Type B pancreatic cell (in vitro differentiated cells): ENCODE measurements at regions not wholly inside any gene's neighbourhood (a gene's known extent, or its start where the extent isn't known, plus 50 kb on each side); places are given as distances from the start of the nearest gene placed in this dataset.

Experiments
- DNase-seq: peaks from one replicate; pipeline ENCODE4 v3.0.0; 2021; ENCODE audit warnings: mixed read lengths; ENCODE audit not compliant: unreplicated experiment; ENCODE audit errors: extremely low spot score
- H3K27ac Mint-ChIP-seq: 2 replicates; pipeline ENCODE4 v1.8.0; 2021; ENCODE audit warnings: mild to moderate bottlenecking, mixed read lengths
- H3K27me3 Mint-ChIP-seq: 2 replicates; pipeline ENCODE4 v1.8.0; 2021; ENCODE audit warnings: mixed read lengths
- H3K36me3 Mint-ChIP-seq: 2 replicates; pipeline ENCODE4 v1.8.0; 2021; ENCODE audit warnings: mixed read lengths
- H3K4me1 Mint-ChIP-seq: one replicate; pipeline ENCODE4 v1.8.0; 2021; ENCODE audit warnings: mixed read lengths; ENCODE audit not compliant: unreplicated experiment
- H3K4me3 Mint-ChIP-seq: 2 replicates; pipeline ENCODE4 v1.8.0; 2021; ENCODE audit warnings: mild to moderate bottlenecking, mixed read lengths
- H3K9me3 Mint-ChIP-seq: 2 replicates; pipeline ENCODE4 v1.8.0; 2021; ENCODE audit warnings: mixed read lengths
- TF ChIP-seq, protein P1 (sequence below): fragments of 200-600 bp; sonication (generic); conservative IDR thresholded peaks from 2 replicates; pipeline ENCODE4 v1.5.0; 2021; ENCODE audit warnings: antibody characterized with exemption, mild to moderate bottlenecking

DNA sequence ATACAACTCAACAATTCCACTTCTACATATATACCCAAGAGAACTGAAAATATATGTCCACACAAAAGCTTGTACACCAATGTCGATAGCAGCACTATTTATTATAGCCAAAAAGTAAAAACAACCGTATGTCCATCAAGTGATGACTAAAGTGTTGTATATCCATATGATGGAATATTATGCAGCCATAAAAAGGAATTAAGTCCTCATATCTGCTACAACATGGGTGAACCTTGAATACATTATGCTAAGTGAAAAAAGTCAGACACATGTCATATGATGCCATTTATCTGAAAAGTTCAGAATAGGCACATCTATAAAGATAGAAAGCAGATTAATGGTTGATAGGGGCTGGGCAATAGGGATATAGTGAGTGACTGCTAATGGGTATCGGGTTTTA lies 204.5 kb downstream of the KCNRG start:
- TF ChIP-seq, protein P1, sequence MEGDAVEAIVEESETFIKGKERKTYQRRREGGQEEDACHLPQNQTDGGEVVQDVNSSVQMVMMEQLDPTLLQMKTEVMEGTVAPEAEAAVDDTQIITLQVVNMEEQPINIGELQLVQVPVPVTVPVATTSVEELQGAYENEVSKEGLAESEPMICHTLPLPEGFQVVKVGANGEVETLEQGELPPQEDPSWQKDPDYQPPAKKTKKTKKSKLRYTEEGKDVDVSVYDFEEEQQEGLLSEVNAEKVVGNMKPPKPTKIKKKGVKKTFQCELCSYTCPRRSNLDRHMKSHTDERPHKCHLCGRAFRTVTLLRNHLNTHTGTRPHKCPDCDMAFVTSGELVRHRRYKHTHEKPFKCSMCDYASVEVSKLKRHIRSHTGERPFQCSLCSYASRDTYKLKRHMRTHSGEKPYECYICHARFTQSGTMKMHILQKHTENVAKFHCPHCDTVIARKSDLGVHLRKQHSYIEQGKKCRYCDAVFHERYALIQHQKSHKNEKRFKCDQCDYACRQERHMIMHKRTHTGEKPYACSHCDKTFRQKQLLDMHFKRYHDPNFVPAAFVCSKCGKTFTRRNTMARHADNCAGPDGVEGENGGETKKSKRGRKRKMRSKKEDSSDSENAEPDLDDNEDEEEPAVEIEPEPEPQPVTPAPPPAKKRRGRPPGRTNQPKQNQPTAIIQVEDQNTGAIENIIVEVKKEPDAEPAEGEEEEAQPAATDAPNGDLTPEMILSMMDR: no peak
- Mint-ChIP-seq H3K4me3 (no peak overlapping the region), H3K36me3 (no peaks in the 10 kb centered on the region), H3K4me1 (peaks cover 20% of the 10 kb centered on the region), H3K27ac (no peak overlapping the region), H3K27me3 (peaks cover 3% of the 10 kb centered on the region), H3K9me3 (peaks cover 9% of the 10 kb centered on the region)
- DNase-seq: no peak

DNA sequence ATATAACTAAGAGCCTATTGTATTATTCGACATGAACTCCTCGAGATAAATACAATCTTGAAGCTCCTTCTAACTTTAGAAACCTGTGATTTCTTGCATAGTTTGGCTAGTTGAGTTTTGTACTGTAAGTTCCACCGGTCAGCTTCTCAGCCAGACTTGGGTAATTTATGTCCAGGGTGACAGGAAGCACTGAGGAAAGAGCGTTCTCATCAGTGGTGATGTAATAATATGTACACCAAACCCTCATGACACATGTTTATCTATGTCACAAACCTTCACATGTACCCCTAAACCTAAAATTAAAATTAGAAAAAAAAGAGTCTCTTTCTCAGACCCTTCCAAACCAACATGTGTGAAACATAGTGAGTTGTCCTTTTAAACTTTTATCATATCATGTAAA lies 205.7 kb downstream of the KCNRG start:
- TF ChIP-seq, protein P1: no peak
- Mint-ChIP-seq H3K27me3 (peaks cover 3% of the 10 kb centered on the region), H3K36me3 (no peaks in the 10 kb centered on the region), H3K4me3 (no peak overlapping the region), H3K27ac (no peak overlapping the region), H3K9me3 (peaks cover 13% of the 10 kb centered on the region), H3K4me1 (peaks cover 30% of the 10 kb centered on the region)
- no peak for DNase-seq

DNA sequence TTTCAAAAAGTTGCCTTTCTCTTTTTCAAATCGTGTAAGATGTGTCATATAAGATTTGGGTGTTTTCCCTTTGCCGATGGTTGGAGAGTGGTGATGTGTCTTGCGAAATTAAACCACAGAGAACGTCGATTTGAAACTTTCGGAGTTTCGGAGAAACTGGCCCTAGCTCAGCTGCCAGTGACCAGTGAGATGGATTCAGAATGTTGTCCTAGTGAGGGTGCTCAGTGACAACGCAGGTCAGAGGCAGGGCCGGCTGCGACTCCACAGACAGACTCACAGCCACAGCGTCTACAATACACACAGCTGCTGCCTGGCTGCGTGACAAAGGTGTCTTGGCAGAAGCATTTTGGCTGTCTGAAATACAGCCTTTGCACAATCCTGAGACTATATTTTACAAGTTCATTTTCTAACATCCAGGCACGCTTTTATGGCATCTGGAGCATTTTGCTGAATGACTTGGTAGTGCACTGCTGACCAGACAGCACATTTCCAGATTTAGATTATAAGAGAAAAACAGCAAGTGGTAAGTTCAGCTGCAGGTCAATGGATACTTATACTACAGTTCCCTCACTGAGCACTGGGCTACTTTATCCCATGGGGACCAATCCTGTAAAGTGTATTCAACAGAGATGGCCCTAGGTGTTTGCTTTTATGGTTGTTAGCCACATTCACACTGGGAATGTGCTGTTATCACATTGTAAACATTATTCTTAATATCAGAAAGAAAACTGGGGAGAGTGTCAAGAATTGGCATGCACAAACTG lies 207.5 kb downstream of the KCNRG start:
- H3K4me1 Mint-ChIP-seq: peaks cover 44% of the 10 kb centered on the region
- peaks cover 3% of the 10 kb centered on the region for H3K27me3 Mint-ChIP-seq
- peak overlapping the region; percentile 71 for H3K4me3 Mint-ChIP-seq
- no peaks in the 10 kb centered on the region for H3K36me3 Mint-ChIP-seq
- TF ChIP-seq, protein P1: no peak
- peak overlapping the region; percentile 21 for H3K27ac Mint-ChIP-seq
- peaks cover 4% of the 10 kb centered on the region for H3K9me3 Mint-ChIP-seq
- no peak for DNase-seq

DNA sequence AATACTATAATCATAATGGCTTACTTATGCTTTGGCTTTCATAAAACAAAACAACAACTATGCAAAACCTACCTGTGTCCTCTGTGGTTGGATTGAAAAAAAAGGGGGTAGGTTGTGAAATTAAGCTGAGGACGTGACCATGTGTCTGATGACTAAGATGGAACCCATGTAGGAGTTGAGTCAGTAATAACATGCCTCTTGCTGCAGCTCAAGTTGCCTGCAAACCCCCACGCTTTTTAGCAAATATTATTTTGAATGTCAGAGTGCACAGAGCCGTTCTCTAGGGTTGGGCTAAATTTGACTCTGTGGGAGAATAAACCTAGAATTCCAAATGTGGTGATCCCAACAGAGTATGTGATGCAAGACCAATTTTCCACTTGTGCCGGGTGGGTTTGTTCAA lies 209.3 kb downstream of the KCNRG start:
- Mint-ChIP-seq H3K9me3 (peaks cover 4% of the 10 kb centered on the region), H3K27ac (no peak overlapping the region), H3K27me3 (peaks cover 3% of the 10 kb centered on the region), H3K4me3 (no peak overlapping the region), H3K36me3 (no peaks in the 10 kb centered on the region), H3K4me1 (peaks cover 53% of the 10 kb centered on the region)
- DNase-seq: no peak
- TF ChIP-seq, protein P1: no peak

DNA sequence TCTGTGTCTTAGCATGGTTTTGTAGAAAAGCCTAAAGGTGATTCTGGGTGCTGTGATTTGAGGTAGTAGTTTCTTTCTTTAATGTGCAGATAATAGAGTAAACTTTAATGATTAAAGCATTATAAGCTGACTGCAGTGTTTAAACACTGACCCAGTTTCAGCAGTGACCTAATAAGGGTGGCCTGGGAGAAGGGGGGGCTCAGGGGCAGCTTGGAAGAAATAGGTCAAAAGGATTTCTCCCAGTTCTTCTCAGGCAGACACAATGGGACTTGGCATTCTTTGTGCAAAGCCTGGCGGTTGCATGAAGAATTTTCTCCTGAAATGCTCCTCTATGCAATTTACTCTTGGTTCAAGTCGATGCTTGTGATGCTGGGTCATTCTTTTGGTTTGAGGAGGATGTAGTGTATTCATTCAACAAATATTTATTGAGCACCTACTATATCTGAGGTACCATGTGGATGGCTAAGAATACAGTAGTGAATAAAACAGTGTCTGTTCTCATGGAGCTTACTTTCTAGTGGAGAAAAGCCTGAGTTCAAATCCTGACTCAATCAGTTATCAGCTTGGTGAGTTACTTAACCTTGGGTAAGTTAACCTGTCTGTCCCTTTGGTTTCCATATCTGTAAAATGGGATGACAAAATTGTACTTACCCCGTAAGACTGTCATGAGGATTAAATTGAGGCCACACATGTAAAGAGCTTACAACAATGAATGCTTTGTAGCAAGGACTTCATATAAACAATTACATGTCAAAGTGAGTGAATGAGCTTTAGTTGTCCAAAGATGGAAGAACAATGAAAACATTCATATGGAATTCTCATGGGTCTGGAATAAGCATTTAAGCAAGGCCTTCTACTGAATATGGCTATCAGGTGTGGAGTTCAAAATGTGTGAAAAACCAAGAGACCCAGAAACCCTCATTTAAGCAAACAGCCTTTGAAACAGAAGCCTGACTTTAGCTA lies 210.2 kb downstream of the KCNRG start:
- DNase-seq: no peak
- no peak overlapping the region for H3K4me3 Mint-ChIP-seq
- H3K4me1 Mint-ChIP-seq: peaks cover 62% of the 10 kb centered on the region
- no peak overlapping the region for H3K27ac Mint-ChIP-seq
- H3K36me3 Mint-ChIP-seq: no peaks in the 10 kb centered on the region
- H3K9me3 Mint-ChIP-seq: peaks cover 4% of the 10 kb centered on the region
- peaks cover 3% of the 10 kb centered on the region for H3K27me3 Mint-ChIP-seq
- TF ChIP-seq, protein P1: no peak
